HepG2 (cell line): ENCODE measurements at regions not wholly inside any gene's neighbourhood (a gene's known extent, or its start where the extent isn't known, plus 50 kb on each side); places are given as distances from the start of the nearest gene placed in this dataset.

Source experiments
- ATAC-seq: fragments of 200-7000 bp; cut with Tn5 transposase; 3 replicates; pipeline ENCODE4 v1.9.1; 2020; ENCODE audit warnings: mild to moderate bottlenecking, moderate library complexity
- BruUV-seq: library from RNA; stranded (reverse); fragments of 400-500 nt; replicated peaks from 2 replicates; lab custom pipeline; 2021; lab: Mats Ljungman, UMichigan
- CTCF ChIA-PET: fragments of 300-600 bp; formaldehyde crosslinking; extraction: SDS; loops from one replicate; lab custom pipeline; 2021; ENCODE audit warnings: low total read pairs, inconsistent platforms, low intra/inter-chr PET ratio; lab: Yijun Ruan, JAX
- POLR2A ChIA-PET: fragments of 350-600 bp; sonication (Branson Sonifier 250); formaldehyde crosslinking; loops from one replicate; lab custom pipeline; 2020; ENCODE audit warnings: antibody characterized with exemption, inconsistent platforms; lab: Yijun Ruan, JAX
- DNase-seq: peaks from one replicate; pipeline ENCODE4 v3.0.0-alpha.2; 2015; ENCODE audit warnings: low spot score
- FAIRE-seq: peaks from 3 replicates; lab custom pipeline; 2011; peaks lifted over from hg19 to GRCh38; lab: Jason Lieb, UNC
- H2AFZ ChIP-seq: one replicate; pipeline ENCODE4 v1.6.1; 2011; ENCODE audit warnings: low read length, inconsistent platforms
- H3K27ac ChIP-seq: fragments of 300-600 bp; 3 replicates; pipeline ENCODE4 v1.8.0; 2011; ENCODE audit warnings: mixed run types, mild to moderate bottlenecking, mixed read lengths, low read length, inconsistent platforms; ENCODE audit not compliant: insufficient read depth; ENCODE audit errors: extremely low read length
- H3K27me3 ChIP-seq, 2 experiments: fragments of 200-600 bp in 1 of 2; 2 replicates in 1 of 2; 3 replicates in 1 of 2; pipeline versions ENCODE4 v1.6.0 to v1.8.0; 2011; ENCODE audit warnings: low read length in 2 of 2, mild to moderate bottlenecking in 2 of 2, moderate library complexity in 2 of 2, inconsistent platforms in 1 of 2; ENCODE audit not compliant: insufficient read depth in 2 of 2, control insufficient read depth in 1 of 2
- H3K36me3 ChIP-seq, 2 experiments: fragments of 200-600 bp in 1 of 2; replicated peaks in 1 of 2; 2 replicates in 1 of 2; 3 replicates in 1 of 2; pipeline versions ENCODE4 v1.5.1 to v1.8.0; 2011; ENCODE audit warnings: low read length in 2 of 2, inconsistent platforms in 1 of 2; ENCODE audit not compliant: insufficient read depth in 2 of 2, control insufficient read depth in 1 of 2
- H3K4me1 ChIP-seq: 2 replicates; pipeline ENCODE4 v1.5.1; 2012; ENCODE audit warnings: low read length, inconsistent platforms; ENCODE audit not compliant: insufficient read depth
- H3K4me2 ChIP-seq: 2 replicates; pipeline ENCODE4 v1.6.0; 2011; ENCODE audit warnings: low read depth, low read length, inconsistent platforms
- H3K4me3 ChIP-seq, 3 experiments: fragments of 200-600 bp in 1 of 3; sonication (generic), shearing (Covaris generic) in 1 of 3; replicated peaks in 1 of 3; 2 replicates each; pipeline ENCODE4 v1.5.1; 2011 to 2016; ENCODE audit warnings: low read length in 3 of 3, inconsistent platforms in 2 of 3, low read depth in 2 of 3, mild to moderate bottlenecking in 2 of 3, control low read depth in 1 of 3, mixed read lengths in 1 of 3; ENCODE audit not compliant: insufficient read depth in 1 of 3
- H3K79me2 ChIP-seq: one replicate; pipeline ENCODE4 v1.6.1; 2011; ENCODE audit warnings: low read length, inconsistent platforms; ENCODE audit not compliant: insufficient read depth
- H3K9ac ChIP-seq: 2 replicates; pipeline ENCODE4 v1.6.0; 2011; ENCODE audit warnings: mild to moderate bottlenecking, low read depth, low read length, inconsistent platforms; ENCODE audit not compliant: insufficient read depth
- H3K9me3 ChIP-seq: 2 replicates; pipeline ENCODE4 v1.5.1; 2012; ENCODE audit warnings: mild to moderate bottlenecking, low read length
- H4K20me1 ChIP-seq: 2 replicates; pipeline ENCODE4 v1.6.0; 2011; ENCODE audit warnings: inconsistent platforms, mild to moderate bottlenecking, low read length, moderate library complexity; ENCODE audit not compliant: insufficient read depth
- AFF4 ChIP-seq: sonication (generic); formaldehyde crosslinking; IDR thresholded peaks from 2 replicates; pipeline ENCODE4 v1.4.0; 2020; ENCODE audit warnings: missing genetic modification reagents
- BRD4 ChIP-seq: sonication (generic); formaldehyde crosslinking; IDR thresholded peaks from 2 replicates; pipeline ENCODE4 v1.4.0; 2020; ENCODE audit warnings: missing genetic modification reagents
- NKX3-1 ChIP-seq: sonication (generic); formaldehyde crosslinking; IDR thresholded peaks from 2 replicates; pipeline ENCODE4 v1.5.0; 2020; ENCODE audit warnings: missing genetic modification reagents
- PCBP1 ChIP-seq: fragments of 200-400 bp; formaldehyde crosslinking; IDR thresholded peaks from 2 replicates; pipeline ENCODE4 v1.6.1; 2017; ENCODE audit warnings: mild to moderate bottlenecking, low read depth, low read length, borderline replicate concordance
- SRY ChIP-seq: sonication (generic); formaldehyde crosslinking; IDR thresholded peaks from 2 replicates; pipeline ENCODE4 v1.8.0; 2022; ENCODE audit warnings: mild to moderate bottlenecking, missing genetic modification reagents
- TFE3 ChIP-seq: IDR thresholded peaks from 2 replicates; pipeline ENCODE4 v1.6.1; 2016
- ZNF30 ChIP-seq: sonication (generic); formaldehyde crosslinking; IDR thresholded peaks from 2 replicates; pipeline ENCODE4 v1.5.0; 2020; ENCODE audit warnings: mild to moderate bottlenecking, missing genetic modification reagents
- ZNF724P ChIP-seq: sonication (generic); formaldehyde crosslinking; IDR thresholded peaks from 2 replicates; pipeline ENCODE4 v1.8.0; 2022; ENCODE audit warnings: missing genetic modification reagents, borderline replicate concordance
- ZNF768 ChIP-seq: sonication (generic); formaldehyde crosslinking; IDR thresholded peaks from 2 replicates; pipeline ENCODE4 v1.4.0; 2020; ENCODE audit warnings: missing genetic modification reagents
- WGBS: methylation state at CpG from one replicate; pipeline ENCODE4 v1.1.6; 2017; ENCODE audit warnings: low lambda C conversion rate; 5-methylcytosine and 5-hydroxymethylcytosine counted together
- in situ Hi-C: cut with HindIII; loops from 2 replicates; pipeline ENCODE4 v1.10.0; 2017; ENCODE audit warnings: low pct_unique_long_range_greater_than_20kb; ENCODE audit not compliant: extremely low pct_ligation_motif_present
- intact Hi-C: fragments of 100-400 bp; cut with micrococcal nuclease; formaldehyde crosslinking; loops from one replicate; pipeline ENCODE4 v1.10.0; 2022; ENCODE audit not compliant: unreplicated experiment

- H3K27me3 ChIP-seq = peaks cover 0 to 13% of the 10 kb centered on the region in 2 experiments; a peak in 2 of 5 replicates
- H4K20me1 ChIP-seq = no peaks in the 10 kb centered on the region
- peaks cover 8% of the 10 kb centered on the region for H3K4me1 ChIP-seq
- ATAC-seq (no peak), FAIRE-seq (no peak)
- POLR2A ChIA-PET = no interaction called here
- no peak overlapping the region for H3K4me3 ChIP-seq
- no peak overlapping the region for H2AFZ ChIP-seq
- H3K9me3 ChIP-seq = no peaks in the 10 kb centered on the region
- no peaks in the 10 kb centered on the region for H3K79me2 ChIP-seq
- in situ Hi-C loops = no loop called here
- CTCF ChIA-PET = no interaction called here
- 9% methylated on average over 5 of the region's 5 CpGs for WGBS
- TF ChIP-seq AFF4 (CRISPR knock-in tag) = no peak
- no peak for TF ChIP-seq SRY (CRISPR knock-in tag)
- TF ChIP-seq BRD4 (CRISPR knock-in tag) = no peak
- no peak for TF ChIP-seq ZNF724P (CRISPR knock-in tag)
- TF ChIP-seq ZNF30 = no peak
- no peak for TF ChIP-seq NKX3-1
- TF ChIP-seq PCBP1 = no peak
- TF ChIP-seq TFE3 (CRISPR knock-in tag) = no peak
- no peak for TF ChIP-seq ZNF768 (CRISPR knock-in tag)
- TF ChIP-seq, all 625 proteins: peak for 0
- H3K27ac ChIP-seq = no peak overlapping the region
- intact Hi-C loops = no loop called here
- no TSS peak for BruUV-seq
- H3K9ac ChIP-seq = no peak overlapping the region
- H3K36me3 ChIP-seq = no peaks in the 10 kb centered on the region
- no peak for DNase-seq
- no peak overlapping the region for H3K4me2 ChIP-seq
Measured at GRCh38 chr3:120503727-120504616, 53.2 kb upstream of the FSTL1 start.
